ENCODE measurements at regions not wholly inside any gene's neighbourhood (a gene's known extent, or its start where the extent isn't known, plus 50 kb on each side); places are given as distances from the start of the nearest gene placed in this dataset.
"Not testable (repeated sequence)": the region's sequence is repeated elsewhere in the genome, so short reads cannot be mapped to it uniquely, and the experiment has no call there.

- no peak for DNase-seq (ENCODE audit: low spot score)
These were observed 1013.2 kb upstream of the FANCL start for GRCh38 chr2:59254279-59254678.

- no peak for DNase-seq (ENCODE audit: low spot score)
These were observed 1009.2 kb upstream of the FANCL start for GRCh38 chr2:59250307-59250677.

- DNase-seq (ENCODE audit: low spot score) = no peak
These were observed 1008.5 kb upstream of the FANCL start for GRCh38 chr2:59249441-59250306.

- no peak for DNase-seq (ENCODE audit: low spot score)
These were observed 998.0 kb upstream of the FANCL start for GRCh38 chr2:59239146-59239545.

GRCh38 chr2:59237311-59237710 lies 996.2 kb upstream of the FANCL start:
- no peak for DNase-seq (ENCODE audit: low spot score)

GRCh38 chr2:59236723-59237122 lies 995.6 kb upstream of the FANCL start:
- DNase-seq (ENCODE audit: low spot score) = no peak

- DNase-seq (ENCODE audit: low spot score) = no peak
These were observed 992.8 kb upstream of the FANCL start for GRCh38 chr2:59233920-59234319.

- DNase-seq (ENCODE audit: low spot score) = no peak
These were observed 992.3 kb upstream of the FANCL start for GRCh38 chr2:59233448-59233847.

- no peak for DNase-seq (ENCODE audit: low spot score)
These were observed 991.5 kb upstream of the FANCL start for GRCh38 chr2:59232394-59233165.

GRCh38 chr2:59226362-59226761 lies 985.2 kb upstream of the FANCL start:
- not testable (repeated sequence) for DNase-seq (ENCODE audit: low spot score)

- DNase-seq (ENCODE audit: low spot score) = no peak
These were observed 982.6 kb upstream of the FANCL start for GRCh38 chr2:59223742-59224141.

GRCh38 chr2:59217360-59217759 lies 976.2 kb upstream of the FANCL start:
- DNase-seq (ENCODE audit: low spot score) = no peak

- DNase-seq (ENCODE audit: low spot score) = no peak
These were observed 965.2 kb upstream of the FANCL start for GRCh38 chr2:59206361-59206760.

- DNase-seq (ENCODE audit: low spot score) = no peak
These were observed 962.9 kb upstream of the FANCL start for GRCh38 chr2:59204040-59204439.

- no peak for DNase-seq (ENCODE audit: low spot score)
These were observed 955.4 kb upstream of the FANCL start for GRCh38 chr2:59196491-59196890.

GRCh38 chr2:59195851-59196250 lies 954.7 kb upstream of the FANCL start:
- DNase-seq (ENCODE audit: low spot score) = no peak

- DNase-seq (ENCODE audit: low spot score) = no peak
These were observed 950.7 kb upstream of the FANCL start for GRCh38 chr2:59191781-59192180.

GRCh38 chr2:59190518-59190917 lies 949.4 kb upstream of the FANCL start:
- DNase-seq (ENCODE audit: low spot score) = no peak

- no peak for DNase-seq (ENCODE audit: low spot score)
These were observed 943.3 kb upstream of the FANCL start for GRCh38 chr2:59184276-59185020.

GRCh38 chr2:59183070-59183469 lies 941.9 kb upstream of the FANCL start:
- DNase-seq (ENCODE audit: low spot score) = no peak

GRCh38 chr2:59182249-59182648 lies 941.1 kb upstream of the FANCL start:
- DNase-seq (ENCODE audit: low spot score) = peak; percentile 26

- DNase-seq (ENCODE audit: low spot score) = no peak
These were observed 940.2 kb upstream of the FANCL start for GRCh38 chr2:59181347-59181746.

GRCh38 chr2:59180621-59181020 lies 939.5 kb upstream of the FANCL start:
- no peak for DNase-seq (ENCODE audit: low spot score)

Measured in RKO (cell line).